A204.1 (cell line): ENCODE measurements at regions not wholly inside any gene's neighbourhood (a gene's known extent, or its start where the extent isn't known, plus 50 kb on each side); places are given as distances from the start of the nearest gene placed in this dataset.
"Not testable (repeated sequence)": the region's sequence is repeated elsewhere in the genome, so short reads cannot be mapped to it uniquely, and the experiment has no call there.

Experiments
- FAIRE-seq: peaks from 2 replicates; lab custom pipeline; 2012; peaks lifted over from hg19 to GRCh38; lab: Jason Lieb, UNC

GRCh38 chr4:15294202-15294601 is 133.6 kb upstream of the C1QTNF7 start:
- FAIRE-seq: no peak

GRCh38 chr4:15294832-15295231 is 133.0 kb upstream of the C1QTNF7 start:
- no peak for FAIRE-seq

- no peak for FAIRE-seq
Observed at GRCh38 chr4:15295421-15296162, 132.2 kb upstream of the C1QTNF7 start.

GRCh38 chr4:15297344-15297743 is 130.5 kb upstream of the C1QTNF7 start:
- no peak for FAIRE-seq

GRCh38 chr4:15299627-15300026 is 128.2 kb upstream of the C1QTNF7 start:
- no peak for FAIRE-seq

- FAIRE-seq: no peak
Observed at GRCh38 chr4:15303052-15303641, 124.7 kb upstream of the C1QTNF7 start.

GRCh38 chr4:15314974-15315373 is 112.9 kb upstream of the C1QTNF7 start:
- no peak for FAIRE-seq

- FAIRE-seq: no peak
Observed at GRCh38 chr4:15317246-15317645, 110.6 kb upstream of the C1QTNF7 start.

GRCh38 chr4:15318621-15319348 is 109.0 kb upstream of the C1QTNF7 start:
- no peak for FAIRE-seq

- FAIRE-seq: no peak
Observed at GRCh38 chr4:15320121-15320678, 107.6 kb upstream of the C1QTNF7 start.

- FAIRE-seq: no peak
Observed at GRCh38 chr4:15322006-15322405, 105.8 kb upstream of the C1QTNF7 start.

GRCh38 chr4:15325987-15326386 is 101.8 kb upstream of the C1QTNF7 start:
- FAIRE-seq: no peak

GRCh38 chr4:15327311-15328298 is 100.2 kb upstream of the C1QTNF7 start:
- no peak for FAIRE-seq

- no peak for FAIRE-seq
Observed at GRCh38 chr4:15331930-15332329, 95.9 kb upstream of the C1QTNF7 start.

GRCh38 chr4:15332377-15332776 is 95.5 kb upstream of the C1QTNF7 start:
- FAIRE-seq: no peak

- no peak for FAIRE-seq
Observed at GRCh38 chr4:15333692-15334633, 93.9 kb upstream of the C1QTNF7 start.

- FAIRE-seq: no peak
Observed at GRCh38 chr4:15336410-15337167, 91.2 kb upstream of the C1QTNF7 start.

GRCh38 chr4:15337168-15337657 is 90.6 kb upstream of the C1QTNF7 start:
- FAIRE-seq: not testable (repeated sequence)

- FAIRE-seq: no peak
Observed at GRCh38 chr4:15339737-15340136, 88.1 kb upstream of the C1QTNF7 start.

- no peak for FAIRE-seq
Observed at GRCh38 chr4:15340332-15340731, 87.5 kb upstream of the C1QTNF7 start.
